Duodenal mucosa (tissue), 2 donors: ENCODE measurements at regions not wholly inside any gene's neighbourhood (a gene's known extent, or its start where the extent isn't known, plus 50 kb on each side); places are given as distances from the start of the nearest gene placed in this dataset.

Source experiments
- H3K27ac ChIP-seq: one replicate; pipeline ENCODE4 v1.7.0; 2013; ENCODE audit warnings: low read depth, low read length
- H3K27me3 ChIP-seq, 2 donors: one replicate each; pipeline ENCODE4 v1.7.0; 2013; ENCODE audit warnings: low read length in 2 of 2, control low read depth in 1 of 2; ENCODE audit not compliant: insufficient read depth in 2 of 2, control insufficient read depth in 1 of 2
- H3K36me3 ChIP-seq, 2 donors: one replicate each; pipeline ENCODE4 v1.7.0; 2013; ENCODE audit warnings: low read length in 2 of 2, control low read depth in 1 of 2; ENCODE audit not compliant: insufficient read depth in 2 of 2, control insufficient read depth in 1 of 2
- H3K4me1 ChIP-seq, 2 donors: one replicate each; pipeline ENCODE4 v1.7.0; 2013; ENCODE audit warnings: low read length in 2 of 2, control low read depth in 1 of 2; ENCODE audit not compliant: insufficient read depth in 2 of 2, control insufficient read depth in 1 of 2
- H3K4me3 ChIP-seq, 2 donors: one replicate each; pipeline ENCODE4 v1.7.0; 2013; ENCODE audit warnings: low read length in 2 of 2, low read depth in 1 of 2
- H3K9ac ChIP-seq, 2 donors: one replicate each; pipeline ENCODE4 v1.7.0; 2013; ENCODE audit warnings: low read length in 2 of 2, low read depth in 1 of 2
- H3K9me3 ChIP-seq, 2 donors: one replicate each; pipeline ENCODE4 v1.7.0; 2013; ENCODE audit warnings: low read length in 2 of 2, control low read depth in 1 of 2; ENCODE audit not compliant: control insufficient read depth in 1 of 2

GRCh38 chr7:106423821-106424475 is 139.2 kb upstream of the NAMPT start:
- H3K9me3 ChIP-seq = no peaks in the 10 kb centered on the region
- H3K9ac ChIP-seq = no peak overlapping the region
- no peaks in the 10 kb centered on the region for H3K36me3 ChIP-seq
- no peaks in the 10 kb centered on the region for H3K27me3 ChIP-seq
- no peak overlapping the region for H3K4me3 ChIP-seq
- H3K27ac ChIP-seq = no peak overlapping the region
- H3K4me1 ChIP-seq = peaks cover 8 to 21% of the 10 kb centered on the region in 2 donors

DNA sequence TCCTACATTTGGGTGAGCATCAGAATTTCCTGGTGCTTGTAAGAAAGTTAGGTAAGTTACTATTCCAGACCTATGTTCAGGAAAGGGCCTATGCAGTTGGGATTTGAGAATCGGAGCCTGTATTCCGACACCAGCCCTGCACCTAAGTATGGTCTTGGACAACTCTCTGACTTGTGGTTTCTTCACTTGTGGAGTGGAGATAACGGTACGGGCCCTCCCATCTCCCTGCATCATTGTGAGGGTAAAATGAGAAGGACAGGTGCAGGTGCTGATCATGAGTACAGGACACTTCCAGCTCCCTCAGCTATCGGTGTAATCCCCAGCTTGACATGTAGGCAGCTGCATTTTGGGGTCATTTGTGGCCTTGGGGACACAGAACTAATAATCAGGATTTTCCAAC is 138.3 kb upstream of the NAMPT start:
- Histone ChIP-seq H3K9ac (no peak overlapping the region), H3K27me3 (no peaks in the 10 kb centered on the region), H3K9me3 (no peaks in the 10 kb centered on the region), H3K27ac (no peak overlapping the region), H3K4me3 (no peak overlapping the region), H3K4me1 (peaks cover 8 to 21% of the 10 kb centered on the region in 2 donors), H3K36me3 (no peaks in the 10 kb centered on the region)

DNA sequence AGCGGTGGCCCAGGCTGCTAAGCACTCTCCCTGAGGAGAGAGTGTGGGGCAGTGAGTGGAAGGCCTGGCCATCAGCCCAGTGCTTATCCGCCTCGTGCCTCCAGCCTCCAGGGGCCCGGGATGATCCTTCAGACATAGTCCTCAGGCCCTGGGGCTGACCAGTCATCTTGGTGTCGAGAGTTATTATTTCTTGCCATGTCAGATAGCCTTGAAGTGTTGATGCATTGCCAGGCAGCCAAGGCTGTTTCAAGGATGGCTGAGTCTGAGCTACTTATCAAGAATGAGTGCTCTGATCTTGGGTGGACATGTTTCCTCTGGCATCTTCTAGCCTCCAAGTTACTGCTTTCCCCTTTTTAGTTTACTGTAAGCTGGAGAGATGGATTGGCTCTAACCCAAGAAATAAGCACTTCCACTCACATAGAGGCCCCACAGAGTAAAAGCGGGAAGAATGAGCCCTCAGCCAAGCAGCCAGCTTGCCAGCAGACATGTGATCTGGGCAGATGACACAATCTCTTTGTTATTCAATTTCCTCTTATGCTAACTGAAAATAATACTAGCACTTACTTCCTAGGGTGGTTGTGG is 136.5 kb upstream of the NAMPT start:
- Histone ChIP-seq H3K36me3 (no peaks in the 10 kb centered on the region), H3K9me3 (no peaks in the 10 kb centered on the region), H3K27ac (peak overlapping the region; percentile 17), H3K4me1 (peaks cover 8 to 21% of the 10 kb centered on the region in 2 donors), H3K4me3 (no peak overlapping the region), H3K27me3 (no peaks in the 10 kb centered on the region), H3K9ac (no peak overlapping the region)

GRCh38 chr7:106420736-106421135 is 136.0 kb upstream of the NAMPT start:
- Histone ChIP-seq H3K36me3 (no peaks in the 10 kb centered on the region), H3K27ac (no peak overlapping the region), H3K4me1 (peaks cover 8 to 20% of the 10 kb centered on the region in 2 donors), H3K4me3 (no peak overlapping the region), H3K27me3 (no peaks in the 10 kb centered on the region), H3K9ac (no peak overlapping the region), H3K9me3 (no peaks in the 10 kb centered on the region)

DNA sequence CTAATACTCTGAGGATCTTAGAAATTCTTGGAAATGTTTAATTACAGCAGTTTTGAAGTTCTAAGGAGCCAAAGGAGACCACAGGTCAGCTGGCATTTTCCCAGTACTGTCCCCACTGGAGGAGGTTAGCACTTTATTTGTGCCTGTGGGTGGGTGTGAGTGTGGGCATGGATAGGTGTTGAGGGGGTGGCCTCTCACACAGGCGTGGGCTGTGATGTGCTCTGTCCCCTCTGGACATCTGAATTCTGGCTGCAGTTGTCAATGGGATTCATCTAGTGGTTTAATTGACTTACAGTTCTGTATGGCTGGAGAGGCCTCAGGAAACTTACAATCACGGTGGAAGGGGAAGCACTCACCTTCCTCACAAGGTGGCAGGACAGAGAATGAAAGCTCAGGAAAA is 135.4 kb upstream of the NAMPT start:
- H3K27ac ChIP-seq = no peak overlapping the region
- no peaks in the 10 kb centered on the region for H3K36me3 ChIP-seq
- H3K4me3 ChIP-seq = no peak overlapping the region
- H3K9ac ChIP-seq = no peak overlapping the region
- no peaks in the 10 kb centered on the region for H3K27me3 ChIP-seq
- H3K4me1 ChIP-seq = peaks cover 3 to 15% of the 10 kb centered on the region in 2 donors
- H3K9me3 ChIP-seq = no peaks in the 10 kb centered on the region

- H3K9me3 ChIP-seq = no peaks in the 10 kb centered on the region
- no peaks in the 10 kb centered on the region for H3K36me3 ChIP-seq
- H3K4me1 ChIP-seq = peaks cover 0 to 9% of the 10 kb centered on the region in 2 donors
- no peak overlapping the region for H3K4me3 ChIP-seq
- no peaks in the 10 kb centered on the region for H3K27me3 ChIP-seq
- no peak overlapping the region for H3K9ac ChIP-seq
- H3K27ac ChIP-seq = no peak overlapping the region
Measured at GRCh38 chr7:106419455-106420182, 134.8 kb upstream of the NAMPT start.

DNA sequence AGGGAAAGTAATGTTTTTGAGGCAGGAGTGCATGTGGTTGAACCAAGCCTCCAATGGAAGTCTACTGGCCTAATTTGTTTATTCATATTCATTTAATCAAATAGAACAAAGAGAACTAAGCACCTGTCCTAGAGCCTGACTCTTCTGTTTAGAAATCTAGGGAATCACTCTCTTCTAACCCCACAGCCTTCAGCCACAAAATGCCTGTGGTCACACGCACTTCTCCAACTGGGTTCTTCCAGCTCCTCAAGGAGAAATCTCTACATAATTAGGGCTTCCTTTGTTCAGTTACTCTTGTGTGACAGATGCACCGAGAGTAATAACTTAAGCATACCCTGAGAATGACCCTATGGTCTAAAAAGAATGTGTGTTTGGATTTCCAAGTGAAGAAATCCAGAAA is 133.7 kb upstream of the NAMPT start:
- Histone ChIP-seq H3K9ac (no peak overlapping the region), H3K36me3 (no peaks in the 10 kb centered on the region), H3K9me3 (no peaks in the 10 kb centered on the region), H3K27ac (no peak overlapping the region), H3K4me3 (no peak overlapping the region), H3K27me3 (no peaks in the 10 kb centered on the region), H3K4me1 (no peaks in the 10 kb centered on the region)

GRCh38 chr7:106418094-106418493 is 133.3 kb upstream of the NAMPT start:
- Histone ChIP-seq H3K27ac (no peak overlapping the region), H3K36me3 (no peaks in the 10 kb centered on the region), H3K4me1 (no peaks in the 10 kb centered on the region), H3K4me3 (no peak overlapping the region), H3K27me3 (no peaks in the 10 kb centered on the region), H3K9ac (no peak overlapping the region), H3K9me3 (no peaks in the 10 kb centered on the region)

GRCh38 chr7:106417273-106417902 is 132.6 kb upstream of the NAMPT start:
- H3K27ac ChIP-seq = no peak overlapping the region
- no peaks in the 10 kb centered on the region for H3K27me3 ChIP-seq
- H3K9ac ChIP-seq = no peak overlapping the region
- no peaks in the 10 kb centered on the region for H3K9me3 ChIP-seq
- H3K4me3 ChIP-seq = no peak overlapping the region
- no peaks in the 10 kb centered on the region for H3K36me3 ChIP-seq
- H3K4me1 ChIP-seq = no peaks in the 10 kb centered on the region

DNA sequence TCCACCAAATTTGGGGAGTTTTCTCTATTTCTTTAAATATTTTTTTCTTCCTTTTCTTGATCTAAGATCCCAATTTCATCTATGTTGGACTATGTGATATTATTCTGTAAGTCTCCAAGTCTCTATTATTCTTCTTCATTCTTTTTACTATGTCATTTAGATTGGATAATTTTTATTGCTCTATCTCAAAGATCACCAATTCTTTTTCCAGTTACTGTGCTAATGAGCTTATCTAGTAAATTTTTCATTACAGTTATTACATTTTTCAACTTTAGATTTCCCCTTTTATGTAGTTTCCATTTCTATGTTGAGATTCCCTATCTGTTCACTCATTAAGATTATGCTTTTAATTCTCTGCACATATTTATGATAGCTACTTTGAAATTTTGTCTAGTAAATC is 131.6 kb upstream of the NAMPT start:
- H3K4me1 ChIP-seq = no peaks in the 10 kb centered on the region
- H3K27me3 ChIP-seq = no peaks in the 10 kb centered on the region
- no peaks in the 10 kb centered on the region for H3K36me3 ChIP-seq
- no peak overlapping the region for H3K27ac ChIP-seq
- H3K9me3 ChIP-seq = no peaks in the 10 kb centered on the region
- H3K4me3 ChIP-seq = no peak overlapping the region
- H3K9ac ChIP-seq = no peak overlapping the region
